Caco-2 (cell line): ENCODE measurements at regions not wholly inside any gene's neighbourhood (a gene's known extent, or its start where the extent isn't known, plus 50 kb on each side); places are given as distances from the start of the nearest gene placed in this dataset.

Experiments
- BruUV-seq: library from RNA; stranded (reverse); fragments of 400-500 nt; replicated peaks from 2 replicates; lab custom pipeline; 2021; lab: Mats Ljungman, UMichigan
- CTCF ChIA-PET: fragments of 300-600 bp; sonication (Branson Sonifier 250); formaldehyde crosslinking; loops from one replicate; lab custom pipeline; 2022; ENCODE audit warnings: antibody characterized with exemption; lab: Charles Lee
- POLR2A ChIA-PET: fragments of 300-600 bp; sonication (Branson Sonifier 250); formaldehyde crosslinking; loops from one replicate; lab custom pipeline; 2022; ENCODE audit warnings: antibody characterized with exemption; lab: Charles Lee
- DNase-seq, 2 experiments: peaks; one replicate each; pipeline versions ENCODE4 v3.0.0 to v3.0.0-alpha.2; 2020 to 2022
- H3K27me3 ChIP-seq: replicated peaks from 2 replicates; pipeline ENCODE4 v1.6.0; 2011; ENCODE audit warnings: low read length; ENCODE audit not compliant: control insufficient read depth, insufficient read depth
- H3K36me3 ChIP-seq: 2 replicates; pipeline ENCODE4 v1.5.1; 2011; ENCODE audit warnings: low read length; ENCODE audit not compliant: control insufficient read depth, insufficient read depth
- H3K4me1 ChIP-seq: fragments of 250-450 bp; sonication (Bioruptor Pico); 2 replicates; pipeline ENCODE4 v1.5.1; 2020; ENCODE audit warnings: mild to moderate bottlenecking
- H3K4me3 ChIP-seq: 2 replicates; pipeline ENCODE4 v1.5.1; 2011; ENCODE audit warnings: low read depth, mild to moderate bottlenecking, control low read depth, low read length
- H3K9me3 ChIP-seq: fragments of 250-450 bp; sonication (Bioruptor Pico); 2 replicates; pipeline ENCODE4 v1.5.1; 2020; ENCODE audit warnings: mild to moderate bottlenecking, moderate library complexity
- H3K27ac Mint-ChIP-seq: one replicate; pipeline ENCODE4 v1.8.0; 2022; ENCODE audit warnings: mixed read lengths; ENCODE audit not compliant: unreplicated experiment
- H3K27me3 Mint-ChIP-seq: one replicate; pipeline ENCODE4 v1.8.0; 2022; ENCODE audit warnings: mixed read lengths; ENCODE audit not compliant: insufficient read depth, unreplicated experiment
- H3K36me3 Mint-ChIP-seq: one replicate; pipeline ENCODE4 v1.8.0; 2022; ENCODE audit warnings: mild to moderate bottlenecking, mixed read lengths; ENCODE audit not compliant: insufficient read depth, unreplicated experiment
- H3K4me1 Mint-ChIP-seq: one replicate; pipeline ENCODE4 v1.8.0; 2022; ENCODE audit warnings: low read depth, mixed read lengths; ENCODE audit not compliant: unreplicated experiment
- H3K4me3 Mint-ChIP-seq: one replicate; pipeline ENCODE4 v1.8.0; 2022; ENCODE audit warnings: mild to moderate bottlenecking, moderate library complexity, mixed read lengths; ENCODE audit not compliant: unreplicated experiment
- H3K9me3 Mint-ChIP-seq: one replicate; pipeline ENCODE4 v1.8.0; 2022; ENCODE audit warnings: mixed read lengths; ENCODE audit not compliant: unreplicated experiment
- intact Hi-C: fragments of 100-400 bp; cut with micrococcal nuclease; formaldehyde crosslinking; loops from one replicate; pipeline ENCODE4 v1.10.0; 2022; ENCODE audit not compliant: unreplicated experiment
- TF ChIP-seq, protein P1 (sequence below), 2 experiments: fragments of 200-600 bp in 1 of 2; IDR thresholded peaks; 1 replicate in 1 of 2; 2 replicates in 1 of 2; pipeline versions ENCODE4 v1.5.1 to v1.8.0; 2011 to 2022; ENCODE audit warnings: antibody characterized with exemption in 1 of 2, control low read depth in 1 of 2, inconsistent platforms in 1 of 2, low read depth in 1 of 2, low read length in 1 of 2, mild to moderate bottlenecking in 1 of 2, moderate library complexity in 1 of 2; ENCODE audit not compliant: insufficient read depth in 1 of 2, severe bottlenecking in 1 of 2, unreplicated experiment in 1 of 2

DNA sequence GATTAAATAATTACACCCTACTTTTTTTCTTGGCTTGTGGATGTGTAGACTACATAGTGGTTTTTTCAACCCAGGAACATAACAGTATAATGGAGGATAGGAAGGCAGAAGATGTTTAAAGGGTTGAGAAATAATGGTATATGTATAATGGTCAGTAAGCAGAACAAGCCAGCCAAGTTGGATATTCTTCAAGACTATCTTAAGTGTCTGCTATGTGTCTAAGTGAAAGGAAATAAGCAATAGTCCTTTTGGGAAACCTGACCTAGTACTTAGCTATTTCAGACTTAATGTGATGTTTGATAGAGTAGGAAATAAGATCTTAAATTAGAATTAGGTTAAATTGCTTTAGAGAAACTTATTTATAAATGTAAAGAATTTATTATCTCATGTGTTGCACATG, 85.7 kb downstream of the PTPDC1 start:
- H3K4me3 ChIP-seq = no peak overlapping the region
- CTCF ChIA-PET = no interaction called here
- H3K4me1 Mint-ChIP-seq = peaks cover 7% of the 10 kb centered on the region

DNA sequence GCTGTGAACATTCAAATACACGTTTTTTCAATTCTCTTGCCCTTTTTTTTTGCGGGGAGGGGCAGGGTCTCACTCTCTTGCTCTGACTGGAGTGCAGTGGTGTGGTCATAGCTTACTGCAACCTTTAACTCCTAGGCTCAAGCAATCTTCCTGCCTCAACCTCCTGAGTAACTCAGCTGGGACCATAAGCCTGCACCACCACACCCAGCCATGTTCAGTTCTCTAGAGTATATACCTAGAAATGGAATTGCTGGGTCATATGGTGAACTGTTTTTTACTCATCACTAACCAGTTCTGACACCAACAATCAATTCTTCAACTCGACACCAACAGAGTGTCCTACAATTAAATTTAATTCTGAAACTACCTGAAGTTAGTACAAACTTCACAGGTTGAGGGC, 85.5 kb upstream of the ZNF169 start:
- no peaks in the 10 kb centered on the region for H3K27me3 ChIP-seq
- H3K36me3 ChIP-seq = peaks cover 3% of the 10 kb centered on the region
- Mint-ChIP-seq H3K4me3 (no peak overlapping the region), H3K27ac (no peak overlapping the region), H3K36me3 (peaks cover 56% of the 10 kb centered on the region), H3K9me3 (no peaks in the 10 kb centered on the region), H3K27me3 (no peaks in the 10 kb centered on the region), H3K4me1 (peaks cover 7% of the 10 kb centered on the region)
- ChIA-PET CTCF (no interaction called here), POLR2A (no interaction called here)
- H3K4me1 ChIP-seq = no peaks in the 10 kb centered on the region
- no peak overlapping the region for H3K4me3 ChIP-seq
- intact Hi-C loops = no loop called here
- no peaks in the 10 kb centered on the region for H3K9me3 ChIP-seq
- BruUV-seq = no TSS peak
- DNase-seq = no peak
- TF ChIP-seq, protein P1, sequence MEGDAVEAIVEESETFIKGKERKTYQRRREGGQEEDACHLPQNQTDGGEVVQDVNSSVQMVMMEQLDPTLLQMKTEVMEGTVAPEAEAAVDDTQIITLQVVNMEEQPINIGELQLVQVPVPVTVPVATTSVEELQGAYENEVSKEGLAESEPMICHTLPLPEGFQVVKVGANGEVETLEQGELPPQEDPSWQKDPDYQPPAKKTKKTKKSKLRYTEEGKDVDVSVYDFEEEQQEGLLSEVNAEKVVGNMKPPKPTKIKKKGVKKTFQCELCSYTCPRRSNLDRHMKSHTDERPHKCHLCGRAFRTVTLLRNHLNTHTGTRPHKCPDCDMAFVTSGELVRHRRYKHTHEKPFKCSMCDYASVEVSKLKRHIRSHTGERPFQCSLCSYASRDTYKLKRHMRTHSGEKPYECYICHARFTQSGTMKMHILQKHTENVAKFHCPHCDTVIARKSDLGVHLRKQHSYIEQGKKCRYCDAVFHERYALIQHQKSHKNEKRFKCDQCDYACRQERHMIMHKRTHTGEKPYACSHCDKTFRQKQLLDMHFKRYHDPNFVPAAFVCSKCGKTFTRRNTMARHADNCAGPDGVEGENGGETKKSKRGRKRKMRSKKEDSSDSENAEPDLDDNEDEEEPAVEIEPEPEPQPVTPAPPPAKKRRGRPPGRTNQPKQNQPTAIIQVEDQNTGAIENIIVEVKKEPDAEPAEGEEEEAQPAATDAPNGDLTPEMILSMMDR (IDR thresholded peaks at IDR 0.05; ENCODE audit: insufficient read depth in 1 of 2, low read depth in 1 of 2, low read length in 1 of 2, severe bottlenecking in 1 of 2, unreplicated experiment in 1 of 2) = no peak

More for the DNA sequence above, 85.7 kb downstream of the PTPDC1 start:
- H3K9me3 Mint-ChIP-seq = no peaks in the 10 kb centered on the region
- no peak for DNase-seq
- TF ChIP-seq, protein P1 (IDR thresholded peaks at IDR 0.05; ENCODE audit: insufficient read depth in 1 of 2, low read depth in 1 of 2, low read length in 1 of 2, severe bottlenecking in 1 of 2, unreplicated experiment in 1 of 2) = no peak
- peaks cover 6% of the 10 kb centered on the region; the same call in 1 of the 2 replicates for H3K4me1 ChIP-seq
- POLR2A ChIA-PET = no interaction called here
- H3K36me3 ChIP-seq = no peaks in the 10 kb centered on the region
- H3K27ac Mint-ChIP-seq = no peak overlapping the region
- H3K36me3 Mint-ChIP-seq = peaks cover 45% of the 10 kb centered on the region
- H3K27me3 ChIP-seq = no peaks in the 10 kb centered on the region
- no TSS peak for BruUV-seq
- H3K27me3 Mint-ChIP-seq = no peaks in the 10 kb centered on the region
- H3K4me3 Mint-ChIP-seq = no peak overlapping the region
- intact Hi-C loops = no loop called here
- no peaks in the 10 kb centered on the region for H3K9me3 ChIP-seq

DNA sequence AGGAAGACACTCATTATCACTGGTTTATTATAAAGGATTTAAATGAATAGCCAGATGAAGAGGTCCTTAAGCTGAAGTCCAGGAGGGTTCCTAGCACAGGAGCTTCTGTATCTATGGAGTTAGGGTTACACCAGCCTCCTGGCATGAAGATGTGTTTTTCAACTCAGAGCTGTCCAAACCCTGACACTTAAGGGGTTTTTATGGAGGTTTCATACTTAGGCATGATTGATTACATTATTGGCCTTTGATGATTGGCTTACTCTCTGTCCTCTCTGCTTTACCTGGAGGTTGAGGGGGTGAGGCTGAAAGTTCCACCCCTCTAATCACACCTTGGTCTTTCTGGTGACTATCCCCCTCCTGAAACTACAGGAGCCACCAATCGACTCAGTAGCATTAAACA, 84.9 kb upstream of the ZNF169 start:
- BruUV-seq = no TSS peak
- no peaks in the 10 kb centered on the region for H3K27me3 ChIP-seq

More for the DNA sequence above, 84.9 kb upstream of the ZNF169 start:
- CTCF ChIA-PET = no interaction called here
- Mint-ChIP-seq H3K4me3 (no peak overlapping the region), H3K27ac (no peak overlapping the region), H3K27me3 (no peaks in the 10 kb centered on the region), H3K9me3 (no peaks in the 10 kb centered on the region), H3K4me1 (peaks cover 7% of the 10 kb centered on the region), H3K36me3 (peaks cover 57% of the 10 kb centered on the region)
- intact Hi-C loops = no loop called here
- Histone ChIP-seq H3K9me3 (no peaks in the 10 kb centered on the region), H3K4me1 (no peaks in the 10 kb centered on the region), H3K36me3 (peaks cover 3% of the 10 kb centered on the region), H3K4me3 (no peak overlapping the region)
- POLR2A ChIA-PET = no interaction called here
- TF ChIP-seq, protein P1 (IDR thresholded peaks at IDR 0.05; ENCODE audit: insufficient read depth in 1 of 2, low read depth in 1 of 2, low read length in 1 of 2, severe bottlenecking in 1 of 2, unreplicated experiment in 1 of 2) = no peak
- DNase-seq = no peak
